ENCODE measurements at regions not wholly inside any gene's neighbourhood (a gene's known extent, or its start where the extent isn't known, plus 50 kb on each side); places are given as distances from the start of the nearest gene placed in this dataset.
"Not testable (repeated sequence)": the region's sequence is repeated elsewhere in the genome, so short reads cannot be mapped to it uniquely, and the experiment has no call there.

DNA sequence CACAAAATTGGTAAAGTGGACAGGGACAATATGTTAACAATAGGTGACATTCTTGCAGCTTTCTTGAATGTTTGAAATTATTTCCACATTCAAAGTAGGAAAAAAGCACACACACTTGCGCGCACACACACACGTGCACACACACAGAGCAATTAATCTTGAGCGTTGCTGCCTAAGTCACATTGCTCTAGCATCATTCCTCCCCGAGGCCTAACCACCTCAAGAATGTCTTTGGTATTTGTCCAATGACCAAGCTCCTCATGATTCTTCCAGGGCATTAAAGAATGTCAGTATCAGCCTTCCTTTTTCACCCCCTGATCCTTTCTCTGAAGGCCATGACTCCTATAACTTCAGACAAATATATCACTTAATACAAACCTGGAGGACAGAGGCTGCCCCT, 198.1 kb downstream of the NPR3 start:
- DNase-seq (ENCODE audit: extremely low spot score in 2 of 2) = no peak
- no peak overlapping the region for H3K4me3 ChIP-seq
- no peaks in the 10 kb centered on the region for H3K27me3 ChIP-seq
- H3K36me3 ChIP-seq = no peaks in the 10 kb centered on the region
- TF ChIP-seq, protein P1, sequence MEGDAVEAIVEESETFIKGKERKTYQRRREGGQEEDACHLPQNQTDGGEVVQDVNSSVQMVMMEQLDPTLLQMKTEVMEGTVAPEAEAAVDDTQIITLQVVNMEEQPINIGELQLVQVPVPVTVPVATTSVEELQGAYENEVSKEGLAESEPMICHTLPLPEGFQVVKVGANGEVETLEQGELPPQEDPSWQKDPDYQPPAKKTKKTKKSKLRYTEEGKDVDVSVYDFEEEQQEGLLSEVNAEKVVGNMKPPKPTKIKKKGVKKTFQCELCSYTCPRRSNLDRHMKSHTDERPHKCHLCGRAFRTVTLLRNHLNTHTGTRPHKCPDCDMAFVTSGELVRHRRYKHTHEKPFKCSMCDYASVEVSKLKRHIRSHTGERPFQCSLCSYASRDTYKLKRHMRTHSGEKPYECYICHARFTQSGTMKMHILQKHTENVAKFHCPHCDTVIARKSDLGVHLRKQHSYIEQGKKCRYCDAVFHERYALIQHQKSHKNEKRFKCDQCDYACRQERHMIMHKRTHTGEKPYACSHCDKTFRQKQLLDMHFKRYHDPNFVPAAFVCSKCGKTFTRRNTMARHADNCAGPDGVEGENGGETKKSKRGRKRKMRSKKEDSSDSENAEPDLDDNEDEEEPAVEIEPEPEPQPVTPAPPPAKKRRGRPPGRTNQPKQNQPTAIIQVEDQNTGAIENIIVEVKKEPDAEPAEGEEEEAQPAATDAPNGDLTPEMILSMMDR (IDR thresholded peaks at IDR 0.05) = no peak
- TF ChIP-seq POLR2A (IDR thresholded peaks at IDR 0.05) = no peak
- no peak for TF ChIP-seq POLR2AphosphoS5 (IDR thresholded peaks at IDR 0.05; ENCODE audit: insufficient read depth in 1 of 2, low read depth in 1 of 2)
- no peak overlapping the region for H3K27ac ChIP-seq
- intact Hi-C loops (cut with DNase I) = no loop called here
- no peaks in the 10 kb centered on the region for H3K4me1 ChIP-seq
- no peaks in the 10 kb centered on the region for H3K9me3 ChIP-seq

DNA sequence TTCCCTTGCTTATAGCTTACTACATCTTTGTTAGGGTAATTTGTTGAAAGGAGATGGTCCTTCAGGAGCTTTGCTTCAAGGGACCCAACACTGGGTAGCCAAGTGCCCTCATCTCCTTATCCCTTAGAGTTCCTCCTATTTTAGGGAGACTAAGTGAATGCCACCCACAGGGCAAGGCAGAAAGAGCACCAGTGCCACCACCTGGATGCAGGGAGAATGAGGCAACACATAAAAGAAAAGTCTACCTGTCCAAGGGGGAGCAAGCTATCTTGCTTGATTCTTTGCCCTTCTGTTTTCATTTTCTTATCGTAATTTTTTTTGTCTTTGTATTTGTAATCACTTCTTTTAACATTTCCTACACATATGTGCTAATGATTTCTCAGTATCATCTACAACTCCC, 205.5 kb downstream of the NPR3 start:
- no peak overlapping the region for H3K4me3 ChIP-seq
- TF ChIP-seq POLR2AphosphoS5 (IDR thresholded peaks at IDR 0.05; ENCODE audit: insufficient read depth in 1 of 2, low read depth in 1 of 2) = peak in 1 of 2 donors; percentile 11
- TF ChIP-seq, protein P1 (IDR thresholded peaks at IDR 0.05) = no peak
- no peak overlapping the region for H3K27ac ChIP-seq
- H3K9me3 ChIP-seq = no peaks in the 10 kb centered on the region
- no peaks in the 10 kb centered on the region for H3K36me3 ChIP-seq
- intact Hi-C loops (cut with DNase I) = no loop called here
- no peaks in the 10 kb centered on the region for H3K27me3 ChIP-seq
- no peaks in the 10 kb centered on the region for H3K4me1 ChIP-seq
- DNase-seq (ENCODE audit: extremely low spot score in 2 of 2) = no peak

DNA sequence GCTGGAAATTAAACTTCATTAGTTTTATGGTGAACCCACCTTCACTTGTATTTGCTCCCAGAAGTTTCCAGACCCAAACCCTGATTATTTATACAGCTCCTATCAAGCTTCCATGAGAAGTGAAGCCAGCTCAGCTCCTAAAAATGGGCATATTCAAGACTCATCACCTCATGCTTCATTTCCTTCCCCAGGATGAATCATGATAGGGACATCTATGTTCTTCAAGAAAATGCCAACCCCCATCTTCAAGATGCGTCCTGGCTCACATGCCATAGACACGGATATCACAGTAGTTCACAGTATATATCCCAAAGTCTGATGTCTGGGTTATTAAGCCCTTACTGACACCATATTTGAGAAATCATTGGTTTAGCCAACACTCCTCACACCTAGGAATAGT, 217.6 kb downstream of the NPR3 start:
- Histone ChIP-seq H3K27ac (no peak overlapping the region), H3K4me1 (no peaks in the 10 kb centered on the region), H3K4me3 (no peak overlapping the region), H3K27me3 (no peaks in the 10 kb centered on the region), H3K36me3 (no peaks in the 10 kb centered on the region), H3K9me3 (no peaks in the 10 kb centered on the region)
- DNase-seq (ENCODE audit: extremely low spot score in 2 of 2) = no peak
- no peak for TF ChIP-seq POLR2A (IDR thresholded peaks at IDR 0.05)
- intact Hi-C loops (cut with DNase I) = no loop called here

DNA sequence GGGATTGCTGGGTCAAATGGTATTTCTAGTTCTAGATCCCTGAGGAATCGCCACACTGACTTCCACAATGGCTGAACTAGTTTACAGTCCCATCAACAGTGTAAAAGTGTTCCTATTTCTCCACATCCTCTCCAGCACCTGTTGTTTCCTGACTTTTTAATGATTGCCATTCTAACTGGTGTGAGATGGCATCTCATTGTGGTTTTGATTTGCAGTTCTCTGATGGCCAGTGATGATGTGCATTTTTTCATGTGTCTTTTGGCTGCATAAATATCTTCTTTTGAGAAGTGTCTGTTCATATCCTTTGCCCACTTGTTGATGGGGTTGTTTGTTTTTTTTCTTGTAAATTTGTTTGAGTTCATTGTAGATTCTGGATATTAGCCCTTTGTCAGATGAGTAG, 220.3 kb downstream of the NPR3 start:
- H3K9me3 ChIP-seq; H3K4me1 ChIP-seq; H3K27me3 ChIP-seq; H3K4me3 ChIP-seq; H3K27ac ChIP-seq; DNase-seq (ENCODE audit: extremely low spot score in 2 of 2); intact Hi-C loops (cut with DNase I); H3K36me3 ChIP-seq: not testable (repeated sequence)

DNA sequence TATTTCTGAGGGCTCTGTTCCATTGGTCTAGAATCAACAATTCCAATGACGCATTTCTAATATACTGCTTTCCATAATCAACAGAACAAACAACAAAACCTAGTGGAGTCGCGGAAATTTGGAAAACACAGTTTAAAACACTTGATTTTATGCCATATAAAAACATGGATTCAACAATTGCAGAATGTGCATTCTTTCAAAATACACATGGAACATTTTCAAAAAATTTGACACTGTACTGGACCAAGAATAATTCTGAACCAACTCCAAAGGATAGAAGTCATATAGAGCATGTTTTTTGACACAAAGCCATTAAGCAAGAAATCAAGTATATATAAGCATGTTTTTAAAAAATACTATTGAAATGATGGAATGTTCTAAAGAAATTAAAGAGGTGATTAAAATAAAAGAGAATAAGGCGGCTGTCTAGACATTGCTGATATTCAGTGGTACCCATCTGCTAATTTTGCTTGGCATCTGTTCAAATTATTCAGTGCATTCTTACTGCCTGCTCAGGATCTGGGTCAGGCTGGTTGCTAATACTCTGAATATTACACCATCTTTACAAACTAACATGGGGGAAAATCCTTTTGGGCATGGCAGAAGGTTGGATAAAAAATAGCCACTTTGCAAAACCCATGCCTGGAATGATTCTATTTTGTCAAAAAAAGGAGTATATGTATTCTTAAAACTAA, 221.3 kb downstream of the NPR3 start:
- Histone ChIP-seq H3K4me1 (no peaks in the 10 kb centered on the region), H3K9me3 (no peaks in the 10 kb centered on the region), H3K27ac (no peak overlapping the region), H3K27me3 (no peaks in the 10 kb centered on the region), H3K36me3 (no peaks in the 10 kb centered on the region), H3K4me3 (no peak overlapping the region)
- no peak for TF ChIP-seq POLR2AphosphoS5 (IDR thresholded peaks at IDR 0.05; ENCODE audit: insufficient read depth in 1 of 2, low read depth in 1 of 2)
- no peak for TF ChIP-seq POLR2A (IDR thresholded peaks at IDR 0.05)
- TF ChIP-seq, protein P1 (IDR thresholded peaks at IDR 0.05) = no peak
- no peak for DNase-seq (ENCODE audit: extremely low spot score in 2 of 2)
- intact Hi-C loops (cut with DNase I) = no loop called here

DNA sequence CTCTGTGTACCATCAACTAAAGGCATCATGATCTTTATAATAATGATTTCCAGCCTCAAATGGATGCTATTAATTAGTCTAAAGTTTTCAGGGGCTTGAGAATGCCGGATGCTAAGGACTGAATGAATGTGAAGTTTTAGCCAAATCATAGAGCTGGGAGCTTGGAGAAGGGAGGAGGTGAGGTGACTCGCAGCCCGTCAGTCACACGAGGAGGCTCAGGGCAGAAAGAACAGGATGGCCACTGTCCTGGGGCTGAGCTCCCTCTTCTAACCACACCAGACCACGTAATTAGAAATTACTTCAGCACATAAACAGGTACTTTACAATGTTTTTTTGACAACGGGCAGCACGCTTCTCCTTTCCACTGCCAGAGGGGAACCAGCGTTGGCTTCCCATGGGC, 222.6 kb downstream of the NPR3 start:
- H3K9me3 ChIP-seq = no peaks in the 10 kb centered on the region
- no peaks in the 10 kb centered on the region for H3K36me3 ChIP-seq
- DNase-seq (ENCODE audit: extremely low spot score in 2 of 2) = no peak
- H3K4me1 ChIP-seq = no peaks in the 10 kb centered on the region
- no peak overlapping the region for H3K4me3 ChIP-seq
- no peak for TF ChIP-seq POLR2AphosphoS5 (IDR thresholded peaks at IDR 0.05; ENCODE audit: insufficient read depth in 1 of 2, low read depth in 1 of 2)
- TF ChIP-seq POLR2A (IDR thresholded peaks at IDR 0.05) = no peak
- TF ChIP-seq, protein P1 (IDR thresholded peaks at IDR 0.05) = no peak
- H3K27me3 ChIP-seq = no peaks in the 10 kb centered on the region
- no peak overlapping the region for H3K27ac ChIP-seq
- intact Hi-C loops (cut with DNase I) = no loop called here

All from vagina (tissue), 2 donors.